ENCODE measurements at regions not wholly inside any gene's neighbourhood (a gene's known extent, or its start where the extent isn't known, plus 50 kb on each side); places are given as distances from the start of the nearest gene placed in this dataset.

DNA sequence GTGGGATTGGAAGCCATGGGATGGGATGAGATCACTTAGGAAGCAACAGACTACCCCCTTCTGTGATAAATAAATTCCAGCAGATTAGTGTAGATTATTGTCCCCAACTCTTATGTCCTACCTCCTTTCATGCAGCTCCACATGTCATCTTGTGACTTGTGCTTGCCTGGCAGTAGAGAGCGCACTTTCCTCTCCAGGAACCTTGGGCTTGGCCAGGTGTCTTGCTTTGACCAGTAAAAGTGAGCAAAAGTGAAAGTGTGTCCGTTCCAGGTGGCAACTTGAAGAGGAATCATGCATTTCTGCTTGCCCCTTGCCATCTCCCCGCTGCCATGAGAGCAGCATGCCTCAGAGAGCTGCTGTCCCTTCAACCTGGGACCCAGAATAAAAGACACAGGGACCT lies 122.9 kb upstream of the ERG start:
- TF ChIP-seq, protein P1, sequence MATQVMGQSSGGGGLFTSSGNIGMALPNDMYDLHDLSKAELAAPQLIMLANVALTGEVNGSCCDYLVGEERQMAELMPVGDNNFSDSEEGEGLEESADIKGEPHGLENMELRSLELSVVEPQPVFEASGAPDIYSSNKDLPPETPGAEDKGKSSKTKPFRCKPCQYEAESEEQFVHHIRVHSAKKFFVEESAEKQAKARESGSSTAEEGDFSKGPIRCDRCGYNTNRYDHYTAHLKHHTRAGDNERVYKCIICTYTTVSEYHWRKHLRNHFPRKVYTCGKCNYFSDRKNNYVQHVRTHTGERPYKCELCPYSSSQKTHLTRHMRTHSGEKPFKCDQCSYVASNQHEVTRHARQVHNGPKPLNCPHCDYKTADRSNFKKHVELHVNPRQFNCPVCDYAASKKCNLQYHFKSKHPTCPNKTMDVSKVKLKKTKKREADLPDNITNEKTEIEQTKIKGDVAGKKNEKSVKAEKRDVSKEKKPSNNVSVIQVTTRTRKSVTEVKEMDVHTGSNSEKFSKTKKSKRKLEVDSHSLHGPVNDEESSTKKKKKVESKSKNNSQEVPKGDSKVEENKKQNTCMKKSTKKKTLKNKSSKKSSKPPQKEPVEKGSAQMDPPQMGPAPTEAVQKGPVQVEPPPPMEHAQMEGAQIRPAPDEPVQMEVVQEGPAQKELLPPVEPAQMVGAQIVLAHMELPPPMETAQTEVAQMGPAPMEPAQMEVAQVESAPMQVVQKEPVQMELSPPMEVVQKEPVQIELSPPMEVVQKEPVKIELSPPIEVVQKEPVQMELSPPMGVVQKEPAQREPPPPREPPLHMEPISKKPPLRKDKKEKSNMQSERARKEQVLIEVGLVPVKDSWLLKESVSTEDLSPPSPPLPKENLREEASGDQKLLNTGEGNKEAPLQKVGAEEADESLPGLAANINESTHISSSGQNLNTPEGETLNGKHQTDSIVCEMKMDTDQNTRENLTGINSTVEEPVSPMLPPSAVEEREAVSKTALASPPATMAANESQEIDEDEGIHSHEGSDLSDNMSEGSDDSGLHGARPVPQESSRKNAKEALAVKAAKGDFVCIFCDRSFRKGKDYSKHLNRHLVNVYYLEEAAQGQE (IDR thresholded peaks at IDR 0.05) = no peak
- TF ChIP-seq GABPA (IDR thresholded peaks at IDR 0.05 in 1 of 2, conservative IDR thresholded peaks at IDR 0.05 in 1 of 2) = no peak
- TF ChIP-seq, protein P2, sequence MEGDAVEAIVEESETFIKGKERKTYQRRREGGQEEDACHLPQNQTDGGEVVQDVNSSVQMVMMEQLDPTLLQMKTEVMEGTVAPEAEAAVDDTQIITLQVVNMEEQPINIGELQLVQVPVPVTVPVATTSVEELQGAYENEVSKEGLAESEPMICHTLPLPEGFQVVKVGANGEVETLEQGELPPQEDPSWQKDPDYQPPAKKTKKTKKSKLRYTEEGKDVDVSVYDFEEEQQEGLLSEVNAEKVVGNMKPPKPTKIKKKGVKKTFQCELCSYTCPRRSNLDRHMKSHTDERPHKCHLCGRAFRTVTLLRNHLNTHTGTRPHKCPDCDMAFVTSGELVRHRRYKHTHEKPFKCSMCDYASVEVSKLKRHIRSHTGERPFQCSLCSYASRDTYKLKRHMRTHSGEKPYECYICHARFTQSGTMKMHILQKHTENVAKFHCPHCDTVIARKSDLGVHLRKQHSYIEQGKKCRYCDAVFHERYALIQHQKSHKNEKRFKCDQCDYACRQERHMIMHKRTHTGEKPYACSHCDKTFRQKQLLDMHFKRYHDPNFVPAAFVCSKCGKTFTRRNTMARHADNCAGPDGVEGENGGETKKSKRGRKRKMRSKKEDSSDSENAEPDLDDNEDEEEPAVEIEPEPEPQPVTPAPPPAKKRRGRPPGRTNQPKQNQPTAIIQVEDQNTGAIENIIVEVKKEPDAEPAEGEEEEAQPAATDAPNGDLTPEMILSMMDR (IDR thresholded peaks at IDR 0.05; ENCODE audit: low read depth, low read length, missing input control) = no peak
- TF ChIP-seq, protein P3, sequence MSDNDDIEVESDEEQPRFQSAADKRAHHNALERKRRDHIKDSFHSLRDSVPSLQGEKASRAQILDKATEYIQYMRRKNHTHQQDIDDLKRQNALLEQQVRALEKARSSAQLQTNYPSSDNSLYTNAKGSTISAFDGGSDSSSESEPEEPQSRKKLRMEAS (IDR thresholded peaks at IDR 0.05) = no peak
- no peak for TF ChIP-seq FOXA1 (IDR thresholded peaks at IDR 0.05)
- TF ChIP-seq RXRA (IDR thresholded peaks at IDR 0.05) = no peak
- TF ChIP-seq RAD21 (IDR thresholded peaks at IDR 0.05) = no peak
- TF ChIP-seq TAF1 (conservative IDR thresholded peaks at IDR 0.05) = no peak
- no peak for TF ChIP-seq NR2F2 (IDR thresholded peaks at IDR 0.05)
- TF ChIP-seq, protein P4, sequence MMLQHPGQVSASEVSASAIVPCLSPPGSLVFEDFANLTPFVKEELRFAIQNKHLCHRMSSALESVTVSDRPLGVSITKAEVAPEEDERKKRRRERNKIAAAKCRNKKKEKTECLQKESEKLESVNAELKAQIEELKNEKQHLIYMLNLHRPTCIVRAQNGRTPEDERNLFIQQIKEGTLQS (IDR thresholded peaks at IDR 0.05) = no peak
- no peak for TF ChIP-seq JUND (IDR thresholded peaks at IDR 0.05)
- TF ChIP-seq EGR1 (IDR thresholded peaks at IDR 0.05; ENCODE audit: low read depth in 2 of 2) = no peak
- TF ChIP-seq, protein P5, sequence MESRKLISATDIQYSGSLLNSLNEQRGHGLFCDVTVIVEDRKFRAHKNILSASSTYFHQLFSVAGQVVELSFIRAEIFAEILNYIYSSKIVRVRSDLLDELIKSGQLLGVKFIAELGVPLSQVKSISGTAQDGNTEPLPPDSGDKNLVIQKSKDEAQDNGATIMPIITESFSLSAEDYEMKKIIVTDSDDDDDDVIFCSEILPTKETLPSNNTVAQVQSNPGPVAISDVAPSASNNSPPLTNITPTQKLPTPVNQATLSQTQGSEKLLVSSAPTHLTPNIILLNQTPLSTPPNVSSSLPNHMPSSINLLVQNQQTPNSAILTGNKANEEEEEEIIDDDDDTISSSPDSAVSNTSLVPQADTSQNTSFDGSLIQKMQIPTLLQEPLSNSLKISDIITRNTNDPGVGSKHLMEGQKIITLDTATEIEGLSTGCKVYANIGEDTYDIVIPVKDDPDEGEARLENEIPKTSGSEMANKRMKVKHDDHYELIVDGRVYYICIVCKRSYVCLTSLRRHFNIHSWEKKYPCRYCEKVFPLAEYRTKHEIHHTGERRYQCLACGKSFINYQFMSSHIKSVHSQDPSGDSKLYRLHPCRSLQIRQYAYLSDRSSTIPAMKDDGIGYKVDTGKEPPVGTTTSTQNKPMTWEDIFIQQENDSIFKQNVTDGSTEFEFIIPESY (IDR thresholded peaks at IDR 0.05) = no peak

Measured in liver (tissue), 3 donors.